Lower lobe of right lung (tissue), 2 donors: ENCODE measurements at regions not wholly inside any gene's neighbourhood (a gene's known extent, or its start where the extent isn't known, plus 50 kb on each side); places are given as distances from the start of the nearest gene placed in this dataset.

ENCODE experiments used
- ATAC-seq, 2 donors: fragments of 200-7000 bp; cut with Tn5 transposase; one replicate each; pipeline ENCODE4 v1.9.1; 2020 to 2022; ENCODE audit warnings: mild to moderate bottlenecking in 2 of 2, moderate library complexity in 2 of 2
- DNase-seq: peaks from one replicate; pipeline ENCODE4 v3.0.0-alpha.2; 2020
- H3K27ac ChIP-seq: fragments of 200-600 bp; one replicate; pipeline ENCODE4 v1.8.0; 2022
- H3K27me3 ChIP-seq: fragments of 200-600 bp; one replicate; pipeline ENCODE4 v1.8.0; 2022; ENCODE audit warnings: low read depth
- H3K36me3 ChIP-seq: fragments of 200-600 bp; one replicate; pipeline ENCODE4 v1.8.0; 2022; ENCODE audit warnings: mild to moderate bottlenecking
- H3K4me1 ChIP-seq: fragments of 200-600 bp; one replicate; pipeline ENCODE4 v1.8.0; 2022
- H3K4me3 ChIP-seq: fragments of 200-600 bp; one replicate; pipeline ENCODE4 v1.8.0; 2022; ENCODE audit warnings: mild to moderate bottlenecking
- H3K9me3 ChIP-seq: fragments of 200-600 bp; one replicate; pipeline ENCODE4 v1.8.0; 2022
- intact Hi-C: fragments of 100-400 bp; cut with DNase I; formaldehyde crosslinking; loops from one replicate; pipeline ENCODE4 v1.11.0; 2022
- TF ChIP-seq, protein P1 (sequence below): fragments of 200-600 bp; IDR thresholded peaks from one replicate; pipeline ENCODE4 v1.8.0; 2022; ENCODE audit warnings: antibody characterized with exemption, mild to moderate bottlenecking
- donor health status: DM: no; HTN: yes; CAD: no; lungs with severe emphysema.

DNA sequence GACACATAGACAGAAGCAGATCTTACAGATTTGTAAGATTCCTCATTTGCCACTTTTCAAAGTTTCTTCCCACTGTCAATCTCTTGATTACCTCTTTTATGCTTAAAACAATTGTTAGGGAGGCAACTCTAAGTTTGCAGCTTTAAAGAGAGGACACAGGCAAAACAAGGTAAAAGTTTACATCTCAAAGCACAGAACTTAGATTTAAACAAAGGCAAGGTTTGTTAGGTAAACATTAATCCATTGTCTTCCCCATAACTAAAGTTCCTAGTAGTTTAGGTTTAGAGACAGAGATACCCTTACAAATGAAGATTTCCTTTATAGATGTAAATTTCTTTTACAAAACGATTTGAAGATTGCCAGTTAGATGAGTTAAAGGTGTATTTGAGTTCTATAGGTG is 176.9 kb downstream of the AASDH start:
- Histone ChIP-seq H3K27me3 (no peaks in the 10 kb centered on the region), H3K4me3 (no peak overlapping the region), H3K36me3 (no peaks in the 10 kb centered on the region), H3K27ac (no peak overlapping the region), H3K9me3 (no peaks in the 10 kb centered on the region), H3K4me1 (no peaks in the 10 kb centered on the region)
- ATAC-seq (no peak), DNase-seq (no peak)
- TF ChIP-seq, protein P1, sequence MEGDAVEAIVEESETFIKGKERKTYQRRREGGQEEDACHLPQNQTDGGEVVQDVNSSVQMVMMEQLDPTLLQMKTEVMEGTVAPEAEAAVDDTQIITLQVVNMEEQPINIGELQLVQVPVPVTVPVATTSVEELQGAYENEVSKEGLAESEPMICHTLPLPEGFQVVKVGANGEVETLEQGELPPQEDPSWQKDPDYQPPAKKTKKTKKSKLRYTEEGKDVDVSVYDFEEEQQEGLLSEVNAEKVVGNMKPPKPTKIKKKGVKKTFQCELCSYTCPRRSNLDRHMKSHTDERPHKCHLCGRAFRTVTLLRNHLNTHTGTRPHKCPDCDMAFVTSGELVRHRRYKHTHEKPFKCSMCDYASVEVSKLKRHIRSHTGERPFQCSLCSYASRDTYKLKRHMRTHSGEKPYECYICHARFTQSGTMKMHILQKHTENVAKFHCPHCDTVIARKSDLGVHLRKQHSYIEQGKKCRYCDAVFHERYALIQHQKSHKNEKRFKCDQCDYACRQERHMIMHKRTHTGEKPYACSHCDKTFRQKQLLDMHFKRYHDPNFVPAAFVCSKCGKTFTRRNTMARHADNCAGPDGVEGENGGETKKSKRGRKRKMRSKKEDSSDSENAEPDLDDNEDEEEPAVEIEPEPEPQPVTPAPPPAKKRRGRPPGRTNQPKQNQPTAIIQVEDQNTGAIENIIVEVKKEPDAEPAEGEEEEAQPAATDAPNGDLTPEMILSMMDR: no peak
- intact Hi-C loops: no loop called here

DNA sequence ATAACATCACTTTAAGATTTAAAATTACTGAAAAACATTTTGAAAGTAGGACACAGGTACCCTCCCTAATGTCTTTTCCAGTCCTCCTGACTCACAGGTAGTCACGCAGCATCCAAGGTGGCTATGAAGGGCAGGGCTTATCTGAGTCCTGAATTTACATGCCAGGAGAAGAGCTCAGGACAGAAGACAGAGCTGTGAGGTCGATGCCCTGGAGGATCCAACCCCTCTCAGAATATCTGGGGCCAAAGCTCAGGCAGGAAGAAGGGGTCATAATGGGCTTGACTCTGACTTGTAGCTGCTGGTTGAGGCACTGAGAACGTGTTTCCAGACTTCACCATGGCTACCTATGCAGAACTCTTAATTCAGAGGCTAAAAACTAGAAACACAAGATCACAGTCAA is 177.5 kb downstream of the AASDH start:
- ATAC-seq (no peak), DNase-seq (no peak)
- no peaks in the 10 kb centered on the region for H3K9me3 ChIP-seq
- H3K27me3 ChIP-seq: no peaks in the 10 kb centered on the region
- H3K4me3 ChIP-seq: no peak overlapping the region
- no peaks in the 10 kb centered on the region for H3K36me3 ChIP-seq
- no peak overlapping the region for H3K27ac ChIP-seq
- intact Hi-C loops: no loop called here
- TF ChIP-seq, protein P1: no peak
- no peaks in the 10 kb centered on the region for H3K4me1 ChIP-seq

DNA sequence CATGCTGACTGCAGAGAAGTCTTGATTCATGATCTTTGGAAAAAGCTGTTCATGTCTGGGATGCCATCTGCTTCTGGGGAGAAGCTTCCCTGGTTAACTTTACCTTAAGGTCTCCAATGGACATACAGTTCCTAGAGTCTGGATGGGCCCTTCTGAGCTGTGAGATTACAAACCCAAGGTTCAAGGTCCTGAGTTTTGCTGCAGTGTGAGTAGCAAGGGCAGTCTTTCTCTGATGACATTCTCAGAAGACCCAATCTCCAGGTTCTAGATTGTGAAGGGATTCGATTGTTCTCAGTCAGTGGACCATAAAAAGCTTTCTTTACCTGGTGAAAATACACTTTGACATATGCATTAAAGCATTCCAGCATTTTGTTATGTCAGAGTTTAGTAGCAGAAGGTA is 179.2 kb downstream of the AASDH start:
- ATAC-seq: no peak
- intact Hi-C loops: no loop called here
- no peaks in the 10 kb centered on the region for H3K27me3 ChIP-seq
- H3K36me3 ChIP-seq: no peaks in the 10 kb centered on the region
- no peaks in the 10 kb centered on the region for H3K9me3 ChIP-seq
- TF ChIP-seq, protein P1: no peak
- no peak for DNase-seq
- no peaks in the 10 kb centered on the region for H3K4me1 ChIP-seq
- H3K27ac ChIP-seq: no peak overlapping the region
- H3K4me3 ChIP-seq: no peak overlapping the region

DNA sequence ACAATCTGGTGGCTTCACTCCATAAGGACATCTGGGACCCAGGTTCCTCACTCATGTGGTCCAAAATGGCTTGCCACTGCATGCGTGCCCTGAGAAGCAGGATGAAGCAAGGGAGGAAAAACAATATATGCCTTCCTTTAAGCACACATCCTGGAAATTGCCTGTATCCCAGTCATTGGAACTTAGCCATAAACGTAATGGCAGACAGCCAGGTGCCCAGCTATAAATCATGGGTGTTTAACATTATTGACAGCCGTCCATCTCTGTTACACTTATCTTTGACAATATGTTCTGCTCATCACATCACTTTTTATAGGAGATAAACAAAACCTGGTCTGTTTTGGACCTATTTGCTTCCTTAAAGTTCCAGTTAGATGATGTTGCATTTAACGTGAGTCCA is 181.0 kb downstream of the AASDH start:
- H3K27ac ChIP-seq: no peak overlapping the region
- no peaks in the 10 kb centered on the region for H3K4me1 ChIP-seq
- H3K4me3 ChIP-seq: no peak overlapping the region
- no peaks in the 10 kb centered on the region for H3K27me3 ChIP-seq
- ATAC-seq (no peak), DNase-seq (no peak)
- H3K36me3 ChIP-seq: no peaks in the 10 kb centered on the region
- TF ChIP-seq, protein P1: no peak
- H3K9me3 ChIP-seq: no peaks in the 10 kb centered on the region
- intact Hi-C loops: no loop called here

DNA sequence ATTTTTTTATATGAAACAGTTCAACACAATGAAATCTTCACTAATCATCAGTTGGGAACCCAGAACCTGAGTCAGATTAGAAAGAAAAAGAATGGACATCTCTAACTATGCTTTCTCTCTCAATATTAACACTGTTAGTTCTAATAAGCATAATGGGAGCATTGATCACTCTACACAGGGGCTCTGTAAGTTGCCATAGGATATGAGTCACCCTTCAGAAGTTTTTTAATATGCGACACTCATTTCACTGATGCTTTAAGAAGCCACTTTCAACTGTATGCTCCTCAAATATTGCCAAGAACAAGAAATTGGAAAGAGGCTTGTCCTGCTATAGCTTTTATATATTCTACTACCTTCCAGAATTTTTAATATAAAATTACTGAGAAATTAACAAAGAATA is 187.0 kb downstream of the AASDH start:
- Histone ChIP-seq H3K9me3 (no peaks in the 10 kb centered on the region), H3K36me3 (no peaks in the 10 kb centered on the region), H3K27me3 (no peaks in the 10 kb centered on the region), H3K4me3 (no peak overlapping the region), H3K4me1 (no peaks in the 10 kb centered on the region), H3K27ac (no peak overlapping the region)
- intact Hi-C loops: no loop called here
- no peak for ATAC-seq
- TF ChIP-seq, protein P1: no peak
- DNase-seq: no peak

DNA sequence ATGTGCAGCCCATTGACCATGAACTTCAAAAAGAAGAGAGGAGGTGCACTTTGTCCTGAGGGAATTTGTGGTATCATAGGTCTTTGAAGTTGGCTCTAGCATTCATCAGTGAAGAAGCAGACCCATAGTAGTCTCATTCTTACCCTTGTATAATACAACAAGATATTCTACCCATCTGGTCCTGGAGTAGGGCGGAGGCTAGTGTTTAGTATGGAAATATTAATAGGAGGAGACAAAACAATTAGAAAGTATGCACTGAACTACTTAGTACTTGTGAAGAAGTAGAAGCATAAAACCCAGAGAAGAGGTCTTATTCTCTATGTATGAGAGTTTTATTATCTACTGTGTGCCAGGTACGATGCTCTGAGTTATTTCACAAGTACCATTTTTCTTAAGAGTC is 189.0 kb downstream of the AASDH start:
- intact Hi-C loops: no loop called here
- Histone ChIP-seq H3K27me3 (no peaks in the 10 kb centered on the region), H3K9me3 (no peaks in the 10 kb centered on the region), H3K4me1 (no peaks in the 10 kb centered on the region), H3K27ac (no peak overlapping the region), H3K4me3 (no peak overlapping the region), H3K36me3 (no peaks in the 10 kb centered on the region)
- no peak for DNase-seq
- no peak for ATAC-seq
- TF ChIP-seq, protein P1: no peak
